Vagina (tissue), 2 donors: ENCODE measurements at regions not wholly inside any gene's neighbourhood (a gene's known extent, or its start where the extent isn't known, plus 50 kb on each side); places are given as distances from the start of the nearest gene placed in this dataset.
A peak's percentile ranks its signal among the peaks of the same experiment; 100 is the strongest.

Experiments used
- DNase-seq, 2 donors: peaks; one replicate each; pipeline ENCODE4 v3.0.0-alpha.2; 2017; ENCODE audit errors: extremely low spot score in 2 of 2
- H3K27ac ChIP-seq: fragments of 200-600 bp; sonication (generic); one replicate; pipeline ENCODE4 v1.5.1; 2019
- H3K27me3 ChIP-seq: fragments of 200-600 bp; sonication (generic); one replicate; pipeline ENCODE4 v1.5.1; 2019
- H3K36me3 ChIP-seq, 2 donors: fragments of 200-600 bp; sonication (generic); one replicate each; pipeline ENCODE4 v1.5.1; 2017 to 2019
- H3K4me1 ChIP-seq: fragments of 200-600 bp; sonication (generic); one replicate; pipeline ENCODE4 v1.5.1; 2019
- H3K4me3 ChIP-seq, 2 donors: fragments of 200-600 bp; sonication (generic); 1 replicate in 1 of 2; 2 replicates in 1 of 2; pipeline ENCODE4 v1.5.1; 2016 to 2019
- H3K9me3 ChIP-seq: fragments of 200-600 bp; sonication (generic); one replicate; pipeline ENCODE4 v1.5.1; 2019
- POLR2A ChIP-seq, 2 donors: fragments of 450-650 bp; IDR thresholded peaks; one replicate each; pipeline ENCODE4 v1.6.1; 2017; ENCODE audit warnings: antibody characterized with exemption in 2 of 2, mild to moderate bottlenecking in 2 of 2, moderate library complexity in 2 of 2
- POLR2AphosphoS5 ChIP-seq, 2 donors: sonication (generic); formaldehyde crosslinking; IDR thresholded peaks; one replicate each; pipeline ENCODE4 v1.9.0; 2017; ENCODE audit warnings: antibody characterized with exemption in 2 of 2, mild to moderate bottlenecking in 2 of 2, low read depth in 1 of 2; ENCODE audit not compliant: insufficient read depth in 1 of 2
- intact Hi-C: fragments of 100-400 bp; cut with DNase I; formaldehyde crosslinking; loops from one replicate; pipeline ENCODE4 v1.15.1; 2023
- TF ChIP-seq, protein P1 (sequence below), 3 experiments: fragments of 450-650 bp in 2 of 3; fragments of 200-600 bp in 1 of 3; sonication (generic) in 1 of 3; IDR thresholded peaks; one replicate each; pipeline ENCODE4 v1.5.1; 2017 to 2019; ENCODE audit warnings: antibody characterized with exemption in 3 of 3, mild to moderate bottlenecking in 2 of 3, moderate library complexity in 2 of 3

DNA sequence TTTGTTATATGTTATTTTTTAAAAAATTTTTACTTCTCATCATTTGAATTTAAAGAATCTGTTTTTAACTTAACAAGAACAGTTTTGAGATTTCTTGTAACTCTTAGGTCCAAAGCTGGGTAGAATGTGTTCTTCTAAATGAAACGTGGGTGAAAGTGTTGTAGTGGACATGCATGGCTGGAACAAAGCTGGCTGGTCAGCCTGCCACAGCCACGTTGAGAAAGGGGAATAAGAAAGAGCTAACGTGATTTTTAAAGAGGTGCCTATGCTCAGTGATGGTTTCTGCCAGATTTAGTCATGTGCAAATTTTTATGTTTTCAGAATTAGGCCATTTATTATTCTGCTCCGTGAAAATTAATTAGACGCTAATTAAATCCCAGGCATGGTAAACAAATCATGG lies 203.9 kb upstream of the COL3A1 start:
- no peaks in the 10 kb centered on the region for H3K9me3 ChIP-seq
- no peaks in the 10 kb centered on the region for H3K4me1 ChIP-seq
- H3K27me3 ChIP-seq = no peaks in the 10 kb centered on the region
- no peak overlapping the region for H3K4me3 ChIP-seq
- no peaks in the 10 kb centered on the region for H3K36me3 ChIP-seq
- DNase-seq = no peak
- intact Hi-C loops = no loop called here
- TF ChIP-seq, protein P1, sequence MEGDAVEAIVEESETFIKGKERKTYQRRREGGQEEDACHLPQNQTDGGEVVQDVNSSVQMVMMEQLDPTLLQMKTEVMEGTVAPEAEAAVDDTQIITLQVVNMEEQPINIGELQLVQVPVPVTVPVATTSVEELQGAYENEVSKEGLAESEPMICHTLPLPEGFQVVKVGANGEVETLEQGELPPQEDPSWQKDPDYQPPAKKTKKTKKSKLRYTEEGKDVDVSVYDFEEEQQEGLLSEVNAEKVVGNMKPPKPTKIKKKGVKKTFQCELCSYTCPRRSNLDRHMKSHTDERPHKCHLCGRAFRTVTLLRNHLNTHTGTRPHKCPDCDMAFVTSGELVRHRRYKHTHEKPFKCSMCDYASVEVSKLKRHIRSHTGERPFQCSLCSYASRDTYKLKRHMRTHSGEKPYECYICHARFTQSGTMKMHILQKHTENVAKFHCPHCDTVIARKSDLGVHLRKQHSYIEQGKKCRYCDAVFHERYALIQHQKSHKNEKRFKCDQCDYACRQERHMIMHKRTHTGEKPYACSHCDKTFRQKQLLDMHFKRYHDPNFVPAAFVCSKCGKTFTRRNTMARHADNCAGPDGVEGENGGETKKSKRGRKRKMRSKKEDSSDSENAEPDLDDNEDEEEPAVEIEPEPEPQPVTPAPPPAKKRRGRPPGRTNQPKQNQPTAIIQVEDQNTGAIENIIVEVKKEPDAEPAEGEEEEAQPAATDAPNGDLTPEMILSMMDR (IDR thresholded peaks at IDR 0.05) = no peak
- TF ChIP-seq POLR2A (IDR thresholded peaks at IDR 0.05) (no peak), POLR2AphosphoS5 (IDR thresholded peaks at IDR 0.05; ENCODE audit: insufficient read depth in 1 of 2, low read depth in 1 of 2) (no peak)
- no peak overlapping the region for H3K27ac ChIP-seq

DNA sequence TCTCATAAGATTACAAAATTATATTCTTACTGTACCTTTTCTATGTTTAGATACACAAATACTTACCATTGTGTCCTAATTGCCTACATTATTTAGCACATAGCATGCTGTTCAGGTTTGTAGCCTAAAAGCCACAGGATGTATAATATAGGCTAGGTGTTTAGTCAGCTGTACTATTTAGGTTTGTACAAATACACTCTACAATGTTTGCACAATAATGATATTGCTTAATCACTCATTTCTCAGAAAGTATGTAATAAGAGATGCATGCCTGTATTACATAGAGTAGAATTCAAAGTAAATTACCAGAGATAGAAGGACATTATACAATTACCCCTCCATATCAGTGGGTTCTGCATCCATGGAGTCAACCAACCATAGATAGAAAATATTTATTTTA lies 201.1 kb upstream of the COL3A1 start:
- Histone ChIP-seq H3K4me3 (no peak overlapping the region), H3K9me3 (no peaks in the 10 kb centered on the region), H3K27me3 (no peaks in the 10 kb centered on the region), H3K36me3 (no peaks in the 10 kb centered on the region), H3K27ac (no peak overlapping the region), H3K4me1 (no peaks in the 10 kb centered on the region)
- TF ChIP-seq POLR2AphosphoS5 (IDR thresholded peaks at IDR 0.05; ENCODE audit: insufficient read depth in 1 of 2, low read depth in 1 of 2) (no peak), POLR2A (IDR thresholded peaks at IDR 0.05) (no peak)
- TF ChIP-seq, protein P1 (IDR thresholded peaks at IDR 0.05) = no peak
- no peak for DNase-seq
- intact Hi-C loops = no loop called here

DNA sequence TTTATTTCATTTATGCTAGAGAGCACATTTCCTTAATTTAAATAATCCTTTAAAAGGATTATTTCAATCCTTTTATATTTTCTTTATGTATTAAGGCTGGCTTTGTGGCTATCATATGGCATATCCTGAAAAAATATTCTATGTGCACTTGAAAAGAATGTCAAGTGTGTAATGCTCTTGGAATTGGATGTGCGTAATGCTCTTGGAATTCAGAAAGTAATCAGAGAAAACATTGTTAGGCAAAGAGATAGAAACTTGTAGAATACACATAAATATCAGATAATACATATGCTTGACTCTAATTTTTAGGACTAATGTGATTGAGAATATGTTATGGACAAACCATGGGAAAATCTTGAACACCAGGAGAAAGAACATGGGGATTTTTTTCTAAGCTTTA lies 197.5 kb upstream of the COL3A1 start:
- no peak for DNase-seq
- TF ChIP-seq POLR2AphosphoS5 (IDR thresholded peaks at IDR 0.05; ENCODE audit: insufficient read depth in 1 of 2, low read depth in 1 of 2) = no peak
- no peak for TF ChIP-seq POLR2A (IDR thresholded peaks at IDR 0.05)
- TF ChIP-seq, protein P1 (IDR thresholded peaks at IDR 0.05) = no peak
- intact Hi-C loops = no loop called here

DNA sequence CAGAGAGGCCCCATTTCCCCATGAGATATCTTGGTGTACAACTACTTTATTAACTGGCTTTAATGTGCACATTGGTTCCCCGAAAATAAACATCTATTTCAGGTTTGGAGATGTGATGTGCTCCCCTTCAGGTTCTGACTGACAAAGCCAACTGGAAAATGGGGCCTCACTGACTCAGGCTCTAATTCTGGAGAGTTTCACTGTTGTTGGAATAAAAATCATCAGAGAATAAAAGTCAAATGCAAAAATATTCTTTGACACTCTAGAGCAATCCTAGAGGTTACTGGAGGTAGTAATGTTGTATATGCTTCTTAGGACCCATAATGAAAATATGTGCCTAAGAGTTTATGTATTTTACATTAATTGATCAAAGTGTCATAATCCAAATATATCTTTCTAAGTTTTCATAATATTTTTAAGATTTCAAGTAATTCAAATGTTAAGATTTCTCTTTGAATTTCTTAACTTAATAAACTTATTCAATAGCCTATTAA lies 189.9 kb upstream of the COL3A1 start:
- Histone ChIP-seq H3K4me3 (no peak overlapping the region), H3K36me3 (no peaks in the 10 kb centered on the region), H3K4me1 (peaks cover 17% of the 10 kb centered on the region), H3K27ac (no peak overlapping the region), H3K27me3 (no peaks in the 10 kb centered on the region), H3K9me3 (no peaks in the 10 kb centered on the region)
- no peak for DNase-seq
- TF ChIP-seq POLR2A (IDR thresholded peaks at IDR 0.05) (no peak), POLR2AphosphoS5 (IDR thresholded peaks at IDR 0.05; ENCODE audit: insufficient read depth in 1 of 2, low read depth in 1 of 2) (no peak)
- TF ChIP-seq, protein P1 (IDR thresholded peaks at IDR 0.05) = no peak
- intact Hi-C loops = no loop called here

More for the DNA sequence above, 197.5 kb upstream of the COL3A1 start:
- Histone ChIP-seq H3K9me3 (no peaks in the 10 kb centered on the region), H3K27me3 (no peaks in the 10 kb centered on the region), H3K27ac (no peak overlapping the region), H3K4me3 (no peak overlapping the region), H3K4me1 (no peaks in the 10 kb centered on the region), H3K36me3 (no peaks in the 10 kb centered on the region)

DNA sequence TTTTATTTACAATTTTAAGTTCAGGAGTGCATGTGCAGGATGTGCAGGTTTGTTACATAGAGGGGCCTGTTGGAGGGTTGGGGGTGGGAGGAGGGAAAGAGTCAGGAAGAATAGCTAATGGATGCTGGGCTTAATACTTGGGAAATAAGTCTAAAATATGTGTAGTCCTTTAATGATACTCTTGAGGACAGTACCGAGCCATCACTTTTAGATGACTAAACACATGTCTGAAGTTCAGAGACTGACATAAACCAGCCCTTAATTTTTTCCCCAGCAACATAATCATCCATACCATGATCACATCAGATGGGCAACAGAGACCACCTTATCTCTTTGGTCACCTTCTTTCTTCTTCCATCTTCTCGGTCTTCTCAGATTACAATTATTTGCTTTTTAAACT lies 189.1 kb upstream of the COL3A1 start:
- H3K36me3 ChIP-seq = no peaks in the 10 kb centered on the region
- intact Hi-C loops = loop anchor here (5.0 kb wide), 1 partner anchor 192 kb away; no protein-coding TSS in a partner anchor
- H3K4me1 ChIP-seq = peaks cover 17% of the 10 kb centered on the region
- no peak for DNase-seq
- no peaks in the 10 kb centered on the region for H3K27me3 ChIP-seq
- no peak overlapping the region for H3K4me3 ChIP-seq
- H3K9me3 ChIP-seq = no peaks in the 10 kb centered on the region
- peak overlapping the region; percentile 79 for H3K27ac ChIP-seq
- TF ChIP-seq POLR2AphosphoS5 (IDR thresholded peaks at IDR 0.05; ENCODE audit: insufficient read depth in 1 of 2, low read depth in 1 of 2) (no peak), POLR2A (IDR thresholded peaks at IDR 0.05) (no peak)
- TF ChIP-seq, protein P1 (IDR thresholded peaks at IDR 0.05) = no peak
